DOHH2 (cell line): ENCODE measurements at regions not wholly inside any gene's neighbourhood (a gene's known extent, or its start where the extent isn't known, plus 50 kb on each side); places are given as distances from the start of the nearest gene placed in this dataset.

ENCODE experiments used
- H3F3A ChIP-seq: fragments of 200-600 bp; sonication (generic), shearing (Covaris generic); 2 replicates; pipeline ENCODE4 v1.6.0; 2016; ENCODE audit warnings: antibody characterized with exemption, mild to moderate bottlenecking; ENCODE audit not compliant: control insufficient read depth, insufficient read depth
- H3K27ac ChIP-seq: fragments of 200-600 bp; sonication (generic); 2 replicates; pipeline ENCODE4 v1.5.1; 2014; ENCODE audit warnings: low read depth, mild to moderate bottlenecking, low read length, moderate library complexity
- H3K27me3 ChIP-seq: fragments of 200-600 bp; sonication (generic); 2 replicates; pipeline ENCODE4 v1.6.1; 2014; ENCODE audit warnings: mild to moderate bottlenecking, low read length, mixed read lengths; ENCODE audit not compliant: control insufficient read depth
- H3K36me3 ChIP-seq: fragments of 200-600 bp; sonication (generic); 2 replicates; pipeline ENCODE4 v1.6.1; 2014; ENCODE audit warnings: mild to moderate bottlenecking, low read length, moderate library complexity, mixed read lengths; ENCODE audit not compliant: control insufficient read depth
- H3K4me1 ChIP-seq: fragments of 200-600 bp; sonication (generic); 2 replicates; pipeline ENCODE4 v1.6.1; 2014; ENCODE audit warnings: mild to moderate bottlenecking, low read length, mixed read lengths; ENCODE audit not compliant: control insufficient read depth
- H3K4me2 ChIP-seq: fragments of 200-600 bp; sonication (generic); 2 replicates; pipeline ENCODE4 v1.6.0; 2014; ENCODE audit warnings: mild to moderate bottlenecking, low read length, moderate library complexity
- H3K4me3 ChIP-seq: fragments of 200-600 bp; sonication (generic); 2 replicates; pipeline ENCODE4 v1.5.1; 2014; ENCODE audit warnings: mild to moderate bottlenecking, low read length, mixed read lengths
- H3K79me2 ChIP-seq: fragments of 200-600 bp; sonication (generic); 2 replicates; pipeline ENCODE4 v1.6.1; 2014; ENCODE audit warnings: mild to moderate bottlenecking, low read length, mixed read lengths; ENCODE audit not compliant: control insufficient read depth
- H3K9me2 ChIP-seq: fragments of 200-600 bp; sonication (generic); replicated peaks from 2 replicates; pipeline ENCODE4 v1.6.1; 2014; ENCODE audit warnings: mild to moderate bottlenecking, low read length, mixed read lengths; ENCODE audit not compliant: control insufficient read depth
- H3K9me3 ChIP-seq: fragments of 200-600 bp; sonication (generic); 2 replicates; pipeline ENCODE4 v1.6.1; 2014; ENCODE audit warnings: antibody characterized with exemption, low read length, mixed read lengths; ENCODE audit not compliant: control insufficient read depth, insufficient read depth
- H4K20me1 ChIP-seq: fragments of 200-600 bp; sonication (generic); 2 replicates; pipeline ENCODE4 v1.6.0; 2014; ENCODE audit warnings: low read depth, mild to moderate bottlenecking, antibody characterized with exemption, low read length, moderate library complexity; ENCODE audit not compliant: control insufficient read depth, insufficient read depth
- CTCF ChIP-seq: fragments of 200-600 bp; sonication (generic); IDR thresholded peaks from one replicate; pipeline ENCODE4 v1.5.1; 2014; ENCODE audit warnings: antibody characterized with exemption, mild to moderate bottlenecking, low read depth, low read length; ENCODE audit not compliant: poor library complexity, severe bottlenecking
- EZH2phosphoT487 ChIP-seq: fragments of 200-600 bp; sonication (generic); IDR thresholded peaks from 2 replicates; pipeline ENCODE4 v1.6.1; 2017; ENCODE audit warnings: borderline replicate concordance, mild to moderate bottlenecking, antibody characterized with exemption, low read length, moderate library complexity, mixed read lengths

- H3K36me3 ChIP-seq = no peaks in the 10 kb centered on the region
- no peaks in the 10 kb centered on the region for H3F3A ChIP-seq
- no peaks in the 10 kb centered on the region for H3K9me3 ChIP-seq
- H3K4me1 ChIP-seq = no peaks in the 10 kb centered on the region
- no peaks in the 10 kb centered on the region for H4K20me1 ChIP-seq
- no peaks in the 10 kb centered on the region for H3K79me2 ChIP-seq
- H3K4me3 ChIP-seq = no peak overlapping the region
- no peak overlapping the region for H3K27ac ChIP-seq
- no peaks in the 10 kb centered on the region for H3K27me3 ChIP-seq
- no peak overlapping the region for H3K4me2 ChIP-seq
- H3K9me2 ChIP-seq = no peaks in the 10 kb centered on the region
- TF ChIP-seq EZH2phosphoT487 = no peak
- no peak for TF ChIP-seq CTCF
Measured at GRCh38 chr5:82847562-82847961, 229.6 kb downstream of the TMEM167A start.

DNA sequence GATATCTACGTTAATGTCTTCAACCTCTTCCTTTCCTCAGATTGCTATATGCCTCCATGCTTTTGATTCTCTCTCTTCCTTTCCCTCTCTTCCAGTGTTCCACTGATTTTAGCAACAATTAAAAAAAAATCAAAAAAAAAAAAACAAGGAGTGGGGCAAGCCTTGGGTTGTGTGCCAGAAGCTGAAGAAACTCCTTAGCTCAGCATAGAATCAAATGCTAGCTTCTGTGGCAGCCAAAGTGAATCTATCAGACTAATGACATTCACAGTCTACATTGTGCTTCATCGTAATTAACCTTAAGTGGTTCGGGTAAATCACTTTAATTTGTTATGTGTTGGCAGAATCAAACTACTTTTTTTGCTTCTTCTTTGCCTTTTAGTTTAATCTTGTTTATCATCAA, 237.3 kb downstream of the TMEM167A start:
- H4K20me1 ChIP-seq = no peaks in the 10 kb centered on the region
- TF ChIP-seq CTCF = no peak
- TF ChIP-seq EZH2phosphoT487 = no peak
- no peaks in the 10 kb centered on the region for H3K36me3 ChIP-seq
- H3K27me3 ChIP-seq = no peaks in the 10 kb centered on the region
- H3K4me2 ChIP-seq = no peak overlapping the region
- no peaks in the 10 kb centered on the region for H3K4me1 ChIP-seq
- no peak overlapping the region for H3K4me3 ChIP-seq
- H3K9me3 ChIP-seq = 0 out of 2 replicates have a peak, but pooled peaks cover 3% of the 10 kb centered on the region
- no peak overlapping the region for H3K27ac ChIP-seq
- H3F3A ChIP-seq = no peaks in the 10 kb centered on the region
- no peaks in the 10 kb centered on the region for H3K79me2 ChIP-seq
- no peaks in the 10 kb centered on the region for H3K9me2 ChIP-seq

- no peaks in the 10 kb centered on the region for H3K9me2 ChIP-seq
- no peaks in the 10 kb centered on the region for H3K36me3 ChIP-seq
- H3K9me3 ChIP-seq = 0 out of 2 replicates have a peak, but pooled peaks cover 3% of the 10 kb centered on the region
- no peaks in the 10 kb centered on the region for H3K79me2 ChIP-seq
- TF ChIP-seq CTCF = no peak
- TF ChIP-seq EZH2phosphoT487 = no peak
- no peak overlapping the region for H3K4me3 ChIP-seq
- H3F3A ChIP-seq = no peaks in the 10 kb centered on the region
- no peaks in the 10 kb centered on the region for H3K27me3 ChIP-seq
- no peak overlapping the region for H3K4me2 ChIP-seq
- H4K20me1 ChIP-seq = no peaks in the 10 kb centered on the region
- H3K4me1 ChIP-seq = no peaks in the 10 kb centered on the region
- no peak overlapping the region for H3K27ac ChIP-seq
Measured at GRCh38 chr5:82835488-82835887, 241.7 kb downstream of the TMEM167A start.
